GM12873 (cell line): ENCODE measurements at regions not wholly inside any gene's neighbourhood (a gene's known extent, or its start where the extent isn't known, plus 50 kb on each side); places are given as distances from the start of the nearest gene placed in this dataset.

ENCODE experiments used
- TF ChIP-seq, protein P1 (sequence below): IDR thresholded peaks from 2 replicates; pipeline ENCODE4 v1.5.1; 2012; ENCODE audit warnings: low read depth, mild to moderate bottlenecking, moderate library complexity, low read length, control low read depth; ENCODE audit not compliant: insufficient read depth; ENCODE audit errors: missing control alignments

- TF ChIP-seq, protein P1, sequence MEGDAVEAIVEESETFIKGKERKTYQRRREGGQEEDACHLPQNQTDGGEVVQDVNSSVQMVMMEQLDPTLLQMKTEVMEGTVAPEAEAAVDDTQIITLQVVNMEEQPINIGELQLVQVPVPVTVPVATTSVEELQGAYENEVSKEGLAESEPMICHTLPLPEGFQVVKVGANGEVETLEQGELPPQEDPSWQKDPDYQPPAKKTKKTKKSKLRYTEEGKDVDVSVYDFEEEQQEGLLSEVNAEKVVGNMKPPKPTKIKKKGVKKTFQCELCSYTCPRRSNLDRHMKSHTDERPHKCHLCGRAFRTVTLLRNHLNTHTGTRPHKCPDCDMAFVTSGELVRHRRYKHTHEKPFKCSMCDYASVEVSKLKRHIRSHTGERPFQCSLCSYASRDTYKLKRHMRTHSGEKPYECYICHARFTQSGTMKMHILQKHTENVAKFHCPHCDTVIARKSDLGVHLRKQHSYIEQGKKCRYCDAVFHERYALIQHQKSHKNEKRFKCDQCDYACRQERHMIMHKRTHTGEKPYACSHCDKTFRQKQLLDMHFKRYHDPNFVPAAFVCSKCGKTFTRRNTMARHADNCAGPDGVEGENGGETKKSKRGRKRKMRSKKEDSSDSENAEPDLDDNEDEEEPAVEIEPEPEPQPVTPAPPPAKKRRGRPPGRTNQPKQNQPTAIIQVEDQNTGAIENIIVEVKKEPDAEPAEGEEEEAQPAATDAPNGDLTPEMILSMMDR: no peak
Measured at GRCh38 chr10:57513637-57514036, 754.1 kb downstream of the IPMK start.

DNA sequence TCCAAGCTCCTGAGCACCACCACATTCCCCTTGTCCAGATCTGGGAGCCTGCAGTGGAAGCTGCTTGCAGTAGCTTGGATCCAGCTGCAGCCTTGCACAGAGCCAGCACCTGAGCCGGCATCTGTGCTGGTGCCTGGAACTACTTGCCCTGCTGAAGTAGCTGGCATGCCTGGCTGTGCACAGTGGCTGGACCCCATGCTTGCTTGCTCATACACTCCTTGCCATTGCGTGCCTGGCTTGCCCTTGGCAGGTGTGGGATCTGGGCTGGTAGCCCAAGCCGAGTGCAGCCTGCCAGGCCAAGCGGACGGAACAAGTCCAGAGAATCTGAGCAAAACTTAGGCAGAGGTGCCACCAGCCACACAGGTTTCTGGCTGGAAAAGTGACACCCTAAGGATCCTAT lies 759.9 kb downstream of the IPMK start:
- TF ChIP-seq, protein P1: no peak

DNA sequence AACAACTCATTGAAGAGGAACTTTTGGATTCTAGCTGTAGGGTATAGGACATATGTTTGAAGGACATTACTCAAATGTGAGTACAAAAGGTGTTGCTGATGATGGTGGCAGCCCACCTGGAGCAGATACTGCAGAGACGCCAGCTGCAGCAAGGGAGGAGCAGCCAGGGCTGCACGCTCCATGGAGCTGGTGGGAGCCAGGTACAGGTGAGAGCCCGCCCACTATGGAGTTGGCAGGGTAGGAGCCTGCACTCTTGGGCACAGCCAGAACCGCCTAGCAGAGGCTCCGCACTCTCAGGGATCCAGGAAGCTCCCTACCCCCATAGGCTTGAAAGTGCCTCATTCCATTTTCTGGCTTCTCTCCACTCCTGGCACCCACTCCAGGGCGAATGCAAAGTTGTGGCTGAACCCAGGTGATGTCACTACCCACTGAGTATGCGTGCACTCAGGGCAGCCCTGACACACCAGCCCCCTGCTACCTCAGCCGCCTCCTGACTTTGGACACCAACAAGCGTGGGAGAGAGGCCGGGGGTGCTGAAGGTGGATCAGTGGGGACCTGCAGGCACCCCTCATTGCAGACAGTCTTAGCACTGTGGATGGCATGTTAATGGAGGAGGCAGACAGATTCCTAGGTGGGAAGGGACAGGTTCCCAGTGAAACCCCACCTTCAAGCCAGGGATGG lies 761.1 kb downstream of the IPMK start:
- TF ChIP-seq, protein P1: no peak

DNA sequence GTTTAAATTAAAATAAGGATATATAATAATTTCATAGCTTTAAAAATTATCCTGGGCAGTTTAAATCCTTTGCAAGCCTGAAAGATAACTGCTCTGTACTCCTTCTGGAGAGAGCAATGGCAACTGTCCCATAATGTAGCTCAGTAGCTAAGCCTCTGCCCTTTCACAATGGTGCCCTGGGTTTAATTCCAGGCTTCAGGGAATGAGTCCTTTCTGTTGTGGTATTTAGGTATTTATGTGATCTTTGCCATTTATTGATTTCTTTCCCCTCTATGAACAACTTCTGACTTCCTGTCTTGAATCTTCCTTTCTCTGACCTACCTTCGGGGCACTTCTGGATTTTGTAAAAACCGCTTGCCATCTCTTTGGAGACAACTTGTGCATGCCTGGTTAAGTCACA lies 773.2 kb downstream of the IPMK start:
- TF ChIP-seq, protein P1: no peak

- TF ChIP-seq, protein P1: no peak
Measured at GRCh38 chr10:57482259-57482658, 785.4 kb downstream of the IPMK start.

- TF ChIP-seq, protein P1: no peak
Measured at GRCh38 chr10:57472823-57473619, 794.7 kb downstream of the IPMK start.

DNA sequence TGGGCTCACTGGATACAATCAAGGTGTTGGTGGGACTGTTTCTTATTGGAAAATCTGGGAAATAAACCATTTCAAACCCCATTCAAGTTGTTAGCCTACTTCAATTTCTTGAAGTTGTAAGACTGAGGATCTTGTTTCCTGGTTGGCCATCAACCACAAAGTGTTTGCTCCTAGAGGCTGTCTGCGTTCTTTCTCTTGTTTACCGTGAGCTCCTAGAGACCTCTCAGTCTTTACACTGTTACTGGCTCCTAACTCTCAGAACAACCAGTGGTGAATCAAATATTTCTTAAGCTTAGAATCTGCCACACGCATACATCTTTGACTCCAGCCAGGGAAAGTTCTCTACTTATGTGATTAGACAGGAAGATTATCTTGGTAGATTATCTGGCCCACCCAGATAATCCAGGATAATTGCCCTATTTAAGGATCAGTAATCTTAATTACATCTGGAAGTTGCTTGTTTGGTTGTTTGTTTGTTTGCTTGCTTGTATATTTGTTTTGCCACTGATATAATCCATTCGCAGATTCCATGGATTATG lies 798.7 kb downstream of the IPMK start:
- TF ChIP-seq, protein P1: no peak
